ENCODE measurements at regions not wholly inside any gene's neighbourhood (a gene's known extent, or its start where the extent isn't known, plus 50 kb on each side); places are given as distances from the start of the nearest gene placed in this dataset.
A peak's percentile ranks its signal among the peaks of the same experiment; 100 is the strongest.
"Not testable (repeated sequence)": the region's sequence is repeated elsewhere in the genome, so short reads cannot be mapped to it uniquely, and the experiment has no call there.

DNA sequence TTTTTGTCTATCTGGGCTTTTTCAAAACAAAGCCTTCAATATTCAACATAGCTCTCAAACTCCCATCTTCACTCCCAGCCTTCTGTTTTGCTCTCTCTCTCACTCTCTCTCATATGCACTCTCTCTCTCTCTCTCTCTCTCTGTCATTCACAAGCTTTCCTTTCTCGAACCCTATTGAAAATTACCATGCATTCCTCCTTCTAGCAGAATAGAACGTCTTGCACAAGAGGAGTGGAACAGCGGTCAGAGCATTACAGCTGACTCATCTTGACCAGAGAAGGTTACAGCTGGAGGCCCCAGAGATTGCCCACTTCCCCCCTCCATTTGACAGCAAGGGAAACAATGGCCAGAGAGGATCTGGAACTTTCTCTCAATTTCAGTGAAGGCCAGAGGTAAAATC, 51.0 kb upstream of the LIFR start:
- DNase-seq: no peak

DNA sequence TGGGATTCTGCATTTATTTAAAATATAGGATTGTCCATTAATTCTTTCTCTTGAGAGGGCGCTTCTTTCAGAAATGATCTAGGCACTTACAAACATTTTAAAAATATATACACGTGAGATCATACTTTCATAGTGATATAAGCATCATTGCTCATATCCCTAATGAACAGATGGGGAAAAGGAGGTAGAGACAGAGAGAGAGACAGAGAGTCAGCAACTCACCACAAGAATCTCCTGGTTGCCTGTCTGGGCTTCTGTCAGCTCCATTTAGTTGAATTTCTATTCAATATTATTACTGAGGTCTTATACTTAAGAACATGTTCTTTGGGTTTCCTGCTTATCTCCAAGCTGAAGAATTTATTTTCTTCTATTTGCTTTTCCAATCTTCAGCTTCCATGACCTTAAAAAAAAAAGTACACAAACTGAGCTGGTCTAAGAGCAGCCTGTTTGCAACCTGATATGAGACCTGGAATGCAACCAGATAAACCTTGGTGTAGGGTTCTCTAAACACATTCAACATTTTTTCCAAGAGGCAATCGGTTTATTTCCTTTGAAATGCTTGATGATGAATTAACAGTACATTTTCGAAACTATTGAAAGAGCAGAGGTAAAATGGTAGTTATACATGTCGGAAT, 51.6 kb upstream of the LIFR start:
- DNase-seq: no peak

DNA sequence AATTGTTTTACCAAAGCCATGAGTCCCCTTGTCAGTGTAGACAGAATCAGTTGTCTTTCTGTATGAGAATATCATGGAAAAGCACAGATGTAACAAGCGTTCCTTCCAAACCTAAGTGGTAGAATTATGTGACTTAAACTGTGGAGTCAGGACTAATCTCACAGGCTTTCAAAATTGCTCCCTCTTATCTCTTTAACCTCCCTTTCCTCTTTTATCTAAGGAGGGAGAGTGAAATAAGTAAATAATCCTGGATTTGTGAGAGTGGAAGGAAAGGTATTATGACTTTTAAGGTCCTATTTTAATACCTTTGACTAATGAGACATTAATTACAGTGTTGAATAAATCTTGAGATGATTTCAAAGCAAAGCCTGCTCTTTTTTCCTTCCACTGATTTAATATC, 52.4 kb upstream of the LIFR start:
- DNase-seq: no peak

DNA sequence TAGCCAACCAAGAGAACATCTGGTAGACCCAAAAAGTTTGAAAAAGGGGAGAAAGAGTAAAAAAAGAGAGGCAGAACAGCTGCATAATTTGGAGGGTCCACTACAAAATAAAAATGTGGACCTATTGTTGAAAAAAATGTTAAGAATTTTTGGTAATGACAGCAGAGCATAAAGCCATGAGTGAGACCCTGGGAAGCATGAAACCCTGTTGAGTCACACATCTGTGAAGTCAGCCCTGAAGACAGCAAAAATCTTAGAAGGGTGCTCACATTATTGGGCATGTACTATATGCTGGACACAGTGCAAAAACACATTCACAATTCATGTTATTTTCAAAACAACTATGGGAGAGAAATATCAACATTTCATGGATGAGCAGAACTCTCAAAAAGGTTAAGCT, 56.4 kb upstream of the LIFR start:
- DNase-seq: no peak

DNA sequence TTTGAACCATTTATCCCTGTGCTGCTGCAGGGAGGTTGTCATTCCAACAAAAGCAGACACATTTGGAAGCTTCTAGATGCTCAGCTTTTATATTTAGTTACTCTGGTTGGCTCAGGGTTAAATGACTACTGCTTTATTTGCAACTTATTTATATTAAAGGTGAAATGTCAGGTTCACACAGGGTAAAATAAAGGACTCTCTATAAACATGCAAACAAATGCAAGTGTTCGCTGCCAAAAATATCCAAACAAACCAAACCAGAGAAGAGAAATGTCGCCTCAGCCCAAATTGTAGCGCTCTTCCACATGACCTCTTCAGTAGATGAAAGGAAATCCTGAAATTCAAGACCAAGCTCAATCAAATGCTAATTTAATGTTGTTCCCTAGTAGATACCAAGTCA, 57.0 kb upstream of the LIFR start:
- DNase-seq: no peak

DNA sequence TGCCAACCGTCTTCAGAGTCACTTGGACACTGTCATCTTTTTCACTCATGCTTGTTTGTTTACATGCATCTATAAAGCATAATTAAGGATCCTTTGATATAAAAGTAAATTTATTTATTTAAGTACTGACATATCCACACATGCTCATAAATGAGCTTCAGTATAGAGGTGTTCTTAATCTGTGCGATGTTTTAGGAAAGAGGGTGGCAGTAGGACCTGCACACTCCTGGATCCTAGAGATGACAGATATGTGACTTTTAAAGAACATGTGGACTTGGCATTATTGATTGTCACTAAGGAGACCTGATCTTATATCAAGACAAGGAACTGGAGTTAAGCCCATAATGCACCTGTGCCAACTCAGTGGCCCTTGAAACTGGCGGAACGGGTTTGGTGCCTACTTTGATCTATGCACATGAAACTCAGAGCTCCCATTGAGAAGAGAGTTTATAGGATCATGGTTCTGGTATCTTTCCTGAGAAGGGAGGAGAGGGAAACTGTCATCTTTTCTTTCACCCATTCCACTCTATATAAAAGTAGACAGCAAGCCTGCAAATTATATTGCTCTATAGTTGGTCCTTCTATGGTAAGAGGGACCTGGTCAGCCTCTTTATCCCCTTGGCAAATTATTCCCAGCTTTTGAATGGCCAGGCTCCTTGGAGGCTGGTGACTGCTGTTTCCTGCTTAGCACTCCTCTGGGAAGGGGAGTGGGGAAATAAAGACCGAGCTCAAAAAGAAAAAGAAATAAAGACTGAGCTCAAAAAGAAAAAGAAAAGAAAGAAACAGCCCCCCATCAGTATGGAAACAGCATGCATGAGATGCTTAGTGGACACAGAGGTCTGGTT, 57.8 kb upstream of the LIFR start:
- peak in 1 of 2 experiments; percentile 21 for DNase-seq

DNA sequence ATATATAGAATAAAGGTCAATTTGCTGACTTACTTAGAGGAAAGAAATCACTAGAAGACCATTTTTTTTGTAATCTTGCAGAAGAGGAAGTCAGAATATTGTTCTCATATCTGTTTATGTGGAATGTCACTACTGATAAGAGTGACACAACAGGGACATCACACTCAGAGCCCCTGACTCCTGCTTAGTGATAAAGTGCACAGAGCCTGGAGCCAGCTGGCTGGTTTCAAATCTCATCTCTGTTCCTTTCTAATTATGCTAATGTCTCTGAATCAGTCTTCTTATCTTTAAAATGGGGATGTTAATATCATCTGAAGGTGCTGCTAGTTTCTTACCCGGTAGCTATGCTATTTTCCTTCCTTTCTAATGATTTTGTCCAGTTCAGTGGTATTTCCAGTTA, 58.6 kb upstream of the LIFR start:
- DNase-seq: no peak

DNA sequence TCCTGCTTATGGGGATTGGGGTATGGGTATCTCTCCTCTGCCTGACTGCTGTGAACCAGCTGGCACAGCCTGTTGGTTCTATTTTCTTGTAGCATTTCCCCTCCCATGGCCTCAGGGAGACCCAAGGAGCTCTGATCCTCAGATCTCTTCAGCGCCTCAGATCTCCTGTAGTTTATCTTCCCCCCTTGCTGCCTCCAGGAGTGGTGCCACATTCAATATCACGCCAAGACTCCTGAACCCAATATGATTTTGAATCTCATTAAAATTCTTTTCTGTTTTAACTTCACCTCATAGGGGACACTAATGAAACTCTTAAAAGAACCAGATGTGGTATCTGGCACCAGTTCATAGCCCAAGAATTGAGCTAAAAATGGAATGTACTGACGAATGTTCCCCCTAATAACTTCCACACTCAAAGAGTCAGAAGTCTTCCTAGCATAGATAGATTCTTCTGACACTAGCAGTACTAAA, 59.6 kb upstream of the LIFR start:
- no peak for DNase-seq

DNA sequence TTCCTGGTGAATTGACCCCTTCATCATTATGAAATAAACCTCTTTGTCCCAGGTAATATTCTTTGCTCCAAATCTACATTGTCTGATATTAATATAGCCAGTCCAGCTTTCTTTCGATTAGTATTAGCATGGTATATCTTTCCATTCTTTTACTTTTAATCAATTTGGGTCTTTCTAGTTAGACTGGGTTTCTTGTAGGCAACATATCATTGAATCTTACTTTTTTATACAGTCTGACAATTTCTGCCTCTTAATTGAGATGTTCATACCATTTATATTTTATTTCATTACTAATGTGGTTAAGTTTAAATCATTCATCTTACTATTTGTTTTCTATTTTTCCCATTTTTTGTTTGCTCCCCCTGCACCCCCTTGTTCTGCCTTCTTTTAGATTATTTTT, 61.7 kb upstream of the LIFR start:
- DNase-seq: no peak

DNA sequence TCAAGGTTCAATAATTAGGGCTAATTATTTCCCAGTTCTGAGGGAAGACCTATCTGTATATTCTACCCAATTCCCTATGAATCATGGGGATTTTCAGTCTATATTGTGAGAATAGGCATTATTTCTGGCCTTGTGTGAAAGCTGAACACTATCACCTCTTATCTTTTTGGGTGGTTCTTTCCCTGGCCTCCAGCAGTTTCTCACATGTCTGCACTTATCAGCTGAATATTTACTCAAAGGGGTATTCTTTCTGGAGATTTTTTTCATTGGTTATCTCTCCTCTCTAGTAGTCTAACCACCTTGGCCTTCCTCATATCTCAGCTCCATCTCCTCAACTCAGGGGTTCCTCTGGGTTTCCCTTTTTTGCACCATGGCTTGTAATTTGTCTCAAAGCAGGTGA, 64.9 kb upstream of the LIFR start:
- no peak for DNase-seq

DNA sequence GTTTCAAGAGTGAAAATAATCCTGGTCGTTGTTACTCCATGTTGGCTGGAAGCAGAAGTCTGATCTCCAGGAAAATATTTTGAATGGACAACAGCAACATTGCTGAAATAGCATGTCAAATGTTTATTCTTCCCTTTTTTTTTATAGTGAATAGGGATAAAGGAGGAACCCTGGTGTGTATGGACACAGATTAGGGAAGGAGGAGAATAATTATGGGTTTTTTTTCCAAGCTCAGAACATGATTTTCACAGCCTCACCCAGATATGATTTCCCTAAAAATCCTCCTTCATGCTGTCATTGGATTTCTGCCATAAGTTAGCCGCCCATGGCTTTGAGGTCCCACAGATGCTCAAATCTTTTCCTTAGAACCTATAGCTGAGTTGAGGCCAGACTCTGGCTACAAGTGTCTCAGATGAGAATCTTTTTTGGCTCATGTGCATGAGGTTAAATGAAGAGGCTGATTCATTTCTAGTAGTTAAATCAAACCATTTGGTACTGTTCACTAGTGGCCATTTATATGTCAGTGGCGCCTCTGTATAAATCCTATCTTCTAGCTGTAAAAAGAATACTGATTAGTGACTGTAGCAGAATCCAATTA, 65.5 kb upstream of the LIFR start:
- DNase-seq: no peak

DNA sequence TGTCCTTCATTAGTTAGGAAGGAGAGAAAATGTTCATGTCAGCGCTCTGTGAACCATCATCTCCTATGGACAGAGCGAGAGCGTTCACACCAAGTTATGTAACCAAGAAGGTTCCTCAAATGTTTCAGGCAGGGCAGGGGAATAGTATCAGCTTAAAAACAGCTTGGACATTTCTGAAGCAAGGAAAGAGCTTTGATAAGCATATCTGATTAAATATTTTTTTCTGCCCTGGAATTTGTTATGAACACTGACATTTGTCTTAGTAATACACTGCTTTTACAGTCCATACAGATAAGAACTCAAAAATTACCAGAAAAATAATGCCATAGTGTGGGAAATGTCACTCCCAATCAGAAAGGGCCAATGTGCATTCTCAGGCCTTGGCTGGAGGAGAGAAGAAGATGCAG, 66.3 kb upstream of the LIFR start:
- no peak for DNase-seq

DNA sequence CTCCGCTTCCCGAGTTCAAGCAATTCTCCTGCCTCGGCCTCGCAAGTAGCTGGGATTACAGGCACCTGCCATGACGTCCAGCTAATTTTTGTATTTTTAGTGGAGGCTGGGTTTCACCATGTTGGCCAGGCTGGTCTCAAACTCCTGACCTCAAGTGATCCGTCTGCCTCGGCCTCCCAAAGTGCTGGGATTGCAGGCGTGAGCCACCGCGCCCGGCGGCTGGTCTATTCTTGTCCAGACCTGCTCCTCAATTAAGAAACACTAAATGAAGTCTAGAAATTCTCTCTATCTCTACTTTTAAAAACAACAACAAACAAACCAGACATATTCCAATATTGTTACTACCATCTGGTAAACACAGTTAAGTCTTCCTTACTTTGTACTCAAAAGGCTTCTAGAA, 68.1 kb upstream of the LIFR start:
- not testable (repeated sequence) for DNase-seq

DNA sequence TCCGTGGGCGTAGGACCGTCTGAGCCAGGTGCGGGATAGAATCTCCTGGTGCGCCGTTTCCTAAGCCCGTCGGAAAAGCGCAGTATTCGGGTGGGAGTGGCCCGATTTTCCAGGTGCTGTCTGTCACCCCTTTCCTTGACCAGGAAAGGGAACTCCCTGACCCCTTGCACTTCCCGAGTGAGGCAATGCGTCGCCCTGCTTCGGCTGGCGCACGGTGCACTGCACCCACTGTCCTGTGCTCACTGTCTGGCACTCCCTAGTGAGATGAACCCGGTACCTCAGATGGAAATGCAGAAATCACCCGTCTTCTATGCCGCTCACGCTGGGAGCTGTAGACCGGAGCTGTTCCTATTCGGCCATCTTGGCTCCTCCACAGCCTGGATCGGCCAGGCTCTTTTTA, 74.9 kb upstream of the LIFR start:
- DNase-seq: not testable (repeated sequence)

DNA sequence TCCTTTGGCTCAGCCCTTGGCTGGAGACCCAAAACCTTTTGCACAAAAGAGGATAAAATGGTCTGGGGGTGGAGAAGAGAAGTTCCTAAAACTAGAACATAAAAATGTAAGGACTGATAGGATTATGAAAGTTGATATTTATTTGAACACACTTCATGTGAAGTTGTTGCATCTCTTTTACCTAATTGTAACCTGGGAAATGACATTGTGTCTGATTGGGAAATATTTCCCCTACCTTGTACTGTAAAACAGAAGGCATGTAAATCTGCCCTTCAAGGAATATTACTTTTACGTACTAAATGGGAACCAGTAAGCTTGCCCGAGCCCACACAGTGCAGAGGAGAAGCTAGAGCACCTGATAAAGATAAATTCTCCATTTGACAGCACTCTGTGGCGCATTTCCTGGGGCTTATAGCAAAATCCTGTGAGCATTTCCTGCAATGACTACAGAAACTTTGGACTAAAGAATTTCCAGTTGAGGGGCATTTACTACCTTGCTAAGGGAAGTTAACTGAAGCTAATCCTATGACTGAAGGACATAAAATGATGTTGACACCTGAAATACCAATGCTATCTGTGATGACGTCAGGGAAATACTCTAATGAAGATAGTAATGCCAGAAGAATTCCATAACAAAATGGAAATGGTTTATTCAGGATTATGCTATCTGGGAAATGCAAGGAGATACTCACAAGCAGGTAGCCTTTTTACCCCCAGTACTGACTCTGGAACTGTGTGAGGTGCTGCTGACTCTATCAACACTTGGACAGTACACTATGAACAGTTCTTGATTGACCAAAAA, 78.3 kb upstream of the LIFR start:
- DNase-seq: no peak

DNA sequence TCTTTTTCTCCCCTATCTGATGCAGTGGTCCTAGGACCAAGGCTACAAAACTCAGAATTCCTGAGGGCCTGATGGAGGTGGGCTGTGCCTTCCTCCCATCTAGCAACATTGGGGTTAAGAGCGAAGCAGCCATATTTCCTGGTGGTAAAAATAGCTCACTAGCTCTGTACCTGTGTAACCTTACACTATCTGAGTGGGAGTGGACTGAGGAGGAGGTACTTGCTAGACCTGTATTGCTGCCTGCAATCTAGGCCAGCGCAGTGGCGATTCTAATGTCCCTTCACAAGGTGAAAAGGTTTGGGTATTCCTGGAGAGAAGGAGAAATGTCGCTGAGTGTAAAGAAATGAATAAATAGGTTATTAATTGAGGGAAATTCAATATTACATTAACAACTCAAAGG, 80.2 kb upstream of the LIFR start:
- peak in 1 of 2 experiments; percentile 7 for DNase-seq

DNA sequence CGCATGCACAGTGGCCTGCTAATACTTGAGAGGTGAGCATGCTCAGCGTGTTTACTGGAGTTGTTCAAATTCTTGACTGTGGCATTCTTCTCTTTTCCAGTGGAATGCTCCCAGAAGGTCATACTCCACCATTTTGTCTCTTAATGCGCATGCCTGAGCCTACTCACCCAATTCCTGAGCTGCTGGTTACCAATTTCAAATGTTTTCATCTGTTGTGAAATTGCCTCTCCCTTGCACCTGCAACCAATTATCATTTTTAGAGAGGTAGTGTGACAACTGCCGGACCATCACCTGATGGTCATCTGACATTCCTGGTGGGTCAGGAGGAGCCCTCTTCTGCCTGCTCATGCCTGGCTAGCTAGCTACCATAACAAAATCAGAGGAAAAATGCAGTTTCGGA, 82.2 kb upstream of the LIFR start:
- no peak for DNase-seq

DNA sequence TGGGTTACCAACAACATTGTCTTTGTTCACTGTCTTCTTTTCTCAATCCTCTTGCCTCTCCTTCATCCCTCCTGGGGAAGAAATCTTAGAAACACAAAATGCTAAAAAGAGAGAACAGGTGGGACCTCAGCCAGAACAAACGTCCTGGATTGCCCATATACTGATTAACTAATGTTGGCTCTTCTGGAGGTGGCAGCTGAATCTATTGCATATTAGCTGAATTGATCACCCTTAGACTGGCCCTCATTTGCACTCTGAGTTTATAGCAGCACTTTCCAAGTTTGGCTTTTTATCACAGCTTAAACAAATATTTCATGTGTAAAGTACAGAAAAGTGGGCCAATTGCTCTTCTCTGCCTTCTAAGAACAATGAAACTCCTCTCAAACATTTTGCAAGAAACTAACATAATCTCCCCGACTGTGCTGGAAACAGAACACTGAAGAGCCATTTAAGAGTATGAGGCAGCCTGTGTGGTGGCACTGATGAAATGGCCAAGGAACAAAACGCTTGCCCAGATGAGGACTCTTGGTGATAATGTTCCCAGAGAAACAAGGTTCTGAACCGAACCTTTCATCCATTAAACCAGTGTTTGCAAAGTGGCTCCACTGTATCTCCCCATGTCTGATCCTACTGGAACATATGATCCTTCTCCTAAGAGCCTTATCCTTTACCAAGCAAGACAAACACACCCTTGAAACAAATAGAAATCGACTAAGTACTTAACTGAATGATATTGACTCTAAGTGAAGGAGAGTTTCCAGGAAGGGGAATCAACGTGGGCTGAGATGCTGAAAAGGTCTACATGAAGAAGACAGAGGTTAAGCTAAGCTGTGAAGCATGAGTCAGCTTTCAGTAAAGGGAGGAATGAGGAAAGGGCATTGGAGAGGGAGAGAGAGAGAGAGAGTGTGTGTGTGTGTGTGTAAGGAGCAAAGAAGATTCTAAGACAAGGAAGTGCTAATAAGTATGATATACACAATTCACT, 83.2 kb upstream of the LIFR start:
- no peak for DNase-seq

DNA sequence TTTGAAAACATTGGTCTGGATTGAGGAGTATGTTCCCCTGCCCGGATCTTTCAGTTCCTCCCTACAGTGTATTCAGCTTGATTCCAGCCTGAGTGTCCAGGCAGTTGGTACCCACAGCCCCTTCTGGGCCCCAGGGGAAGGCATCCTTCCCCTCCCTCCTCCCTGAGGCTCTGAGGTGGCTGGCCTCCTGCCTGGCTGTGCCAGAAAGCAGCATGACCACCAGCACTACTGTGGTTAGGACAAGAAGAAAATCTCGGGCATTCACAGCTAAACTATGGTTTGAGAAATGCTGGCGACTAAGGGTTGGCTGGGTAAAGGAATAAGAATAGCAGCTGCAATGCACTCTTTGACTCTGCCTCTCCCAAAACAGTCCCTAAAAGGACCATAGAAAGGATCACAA, 84.6 kb upstream of the LIFR start:
- no peak for DNase-seq

DNA sequence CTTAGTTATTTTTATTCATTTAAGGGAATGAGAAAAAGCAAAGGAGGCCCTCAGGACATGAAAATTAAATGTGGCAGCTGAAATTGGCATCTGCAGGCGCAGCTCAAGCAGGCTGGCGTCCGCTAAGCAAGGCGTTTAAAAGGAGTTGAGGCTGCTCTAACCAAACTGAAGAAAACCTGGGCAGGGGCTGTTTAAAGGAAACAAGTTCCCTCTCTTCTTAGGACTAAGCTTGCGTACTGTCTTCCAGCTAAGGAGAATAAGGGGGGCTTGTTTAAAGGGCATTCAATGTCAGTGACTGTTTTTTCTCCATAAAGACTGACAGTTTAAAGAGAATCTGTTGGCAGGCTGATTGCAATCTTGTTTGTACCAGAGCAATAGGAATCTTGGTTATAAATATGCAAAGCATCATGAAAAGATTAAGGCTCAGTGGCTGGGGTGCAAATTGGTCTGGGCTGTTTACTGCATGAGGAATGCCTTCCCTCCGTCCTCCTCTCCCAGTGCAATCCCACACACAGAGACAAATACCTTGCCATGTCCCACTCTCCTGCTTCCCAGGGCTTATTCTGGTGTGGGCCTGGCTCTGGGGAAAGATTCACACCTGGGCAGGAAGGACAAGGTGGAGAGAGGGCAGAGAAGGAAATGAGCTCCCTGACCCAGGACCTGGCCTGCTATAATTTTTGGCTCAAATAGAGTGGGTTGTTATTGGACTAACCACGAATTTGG, 85.9 kb upstream of the LIFR start:
- peak in 1 of 2 experiments; percentile 34 for DNase-seq

DNA sequence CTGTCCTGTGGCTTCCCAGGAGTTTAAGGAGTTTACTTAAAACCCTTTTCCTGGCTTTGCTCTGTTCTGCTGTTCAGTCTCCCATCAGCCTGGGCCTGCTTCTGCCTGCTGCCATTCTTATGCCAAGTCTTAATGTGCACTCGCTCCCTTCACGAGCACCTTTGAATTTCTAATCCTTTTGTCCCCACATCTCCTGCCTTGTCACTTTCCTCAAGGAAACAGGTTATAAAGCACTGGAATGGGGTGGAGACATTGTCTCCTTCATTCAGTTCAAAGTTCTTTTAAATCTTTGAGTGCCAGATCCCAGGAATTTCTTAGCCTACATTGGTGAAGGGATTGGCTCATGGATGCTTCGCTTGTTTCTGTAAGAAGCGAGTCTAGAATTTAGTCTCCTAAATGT, 87.2 kb upstream of the LIFR start:
- DNase-seq: no peak
